ENCODE measurements at regions not wholly inside any gene's neighbourhood (a gene's known extent, or its start where the extent isn't known, plus 50 kb on each side); places are given as distances from the start of the nearest gene placed in this dataset.

- TF ChIP-seq, protein P1, sequence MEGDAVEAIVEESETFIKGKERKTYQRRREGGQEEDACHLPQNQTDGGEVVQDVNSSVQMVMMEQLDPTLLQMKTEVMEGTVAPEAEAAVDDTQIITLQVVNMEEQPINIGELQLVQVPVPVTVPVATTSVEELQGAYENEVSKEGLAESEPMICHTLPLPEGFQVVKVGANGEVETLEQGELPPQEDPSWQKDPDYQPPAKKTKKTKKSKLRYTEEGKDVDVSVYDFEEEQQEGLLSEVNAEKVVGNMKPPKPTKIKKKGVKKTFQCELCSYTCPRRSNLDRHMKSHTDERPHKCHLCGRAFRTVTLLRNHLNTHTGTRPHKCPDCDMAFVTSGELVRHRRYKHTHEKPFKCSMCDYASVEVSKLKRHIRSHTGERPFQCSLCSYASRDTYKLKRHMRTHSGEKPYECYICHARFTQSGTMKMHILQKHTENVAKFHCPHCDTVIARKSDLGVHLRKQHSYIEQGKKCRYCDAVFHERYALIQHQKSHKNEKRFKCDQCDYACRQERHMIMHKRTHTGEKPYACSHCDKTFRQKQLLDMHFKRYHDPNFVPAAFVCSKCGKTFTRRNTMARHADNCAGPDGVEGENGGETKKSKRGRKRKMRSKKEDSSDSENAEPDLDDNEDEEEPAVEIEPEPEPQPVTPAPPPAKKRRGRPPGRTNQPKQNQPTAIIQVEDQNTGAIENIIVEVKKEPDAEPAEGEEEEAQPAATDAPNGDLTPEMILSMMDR (IDR thresholded peaks at IDR 0.05; ENCODE audit: insufficient read depth, low read length, poor library complexity, severe bottlenecking) = no peak
- TF ChIP-seq EZH2phosphoT487 (conservative IDR thresholded peaks at IDR 0.05; ENCODE audit: low read length) = no peak
Measured at GRCh38 chr12:94789510-94790225, 139.3 kb upstream of the TMCC3 start.
